IgD-negative memory B cell (primary cell): ENCODE measurements at regions not wholly inside any gene's neighbourhood (a gene's known extent, or its start where the extent isn't known, plus 50 kb on each side); places are given as distances from the start of the nearest gene placed in this dataset.

Experiments
- H3K27ac Mint-ChIP-seq, 3 donors: one replicate each; pipeline ENCODE4 v1.8.0; 2020 to 2022; ENCODE audit warnings: mild to moderate bottlenecking in 3 of 3, mixed read lengths in 3 of 3, moderate library complexity in 1 of 3
- H3K27me3 Mint-ChIP-seq: one replicate; pipeline ENCODE4 v1.8.0; 2021; ENCODE audit warnings: mixed read lengths
- H3K36me3 Mint-ChIP-seq: one replicate; pipeline ENCODE4 v1.8.0; 2020; ENCODE audit warnings: mild to moderate bottlenecking, mixed read lengths
- H3K4me1 Mint-ChIP-seq, 3 donors: one replicate each; pipeline ENCODE4 v1.8.0; 2020 to 2022; ENCODE audit warnings: mixed read lengths in 3 of 3, mild to moderate bottlenecking in 1 of 3
- H3K4me3 Mint-ChIP-seq, 4 donors: one replicate each; pipeline ENCODE4 v1.8.0; 2020 to 2022; ENCODE audit warnings: mild to moderate bottlenecking in 4 of 4, mixed read lengths in 4 of 4, moderate library complexity in 3 of 4
- H3K9me3 Mint-ChIP-seq, 3 donors: one replicate each; pipeline ENCODE4 v1.8.0; 2020 to 2021; ENCODE audit warnings: mixed read lengths in 3 of 3, mild to moderate bottlenecking in 1 of 3

DNA sequence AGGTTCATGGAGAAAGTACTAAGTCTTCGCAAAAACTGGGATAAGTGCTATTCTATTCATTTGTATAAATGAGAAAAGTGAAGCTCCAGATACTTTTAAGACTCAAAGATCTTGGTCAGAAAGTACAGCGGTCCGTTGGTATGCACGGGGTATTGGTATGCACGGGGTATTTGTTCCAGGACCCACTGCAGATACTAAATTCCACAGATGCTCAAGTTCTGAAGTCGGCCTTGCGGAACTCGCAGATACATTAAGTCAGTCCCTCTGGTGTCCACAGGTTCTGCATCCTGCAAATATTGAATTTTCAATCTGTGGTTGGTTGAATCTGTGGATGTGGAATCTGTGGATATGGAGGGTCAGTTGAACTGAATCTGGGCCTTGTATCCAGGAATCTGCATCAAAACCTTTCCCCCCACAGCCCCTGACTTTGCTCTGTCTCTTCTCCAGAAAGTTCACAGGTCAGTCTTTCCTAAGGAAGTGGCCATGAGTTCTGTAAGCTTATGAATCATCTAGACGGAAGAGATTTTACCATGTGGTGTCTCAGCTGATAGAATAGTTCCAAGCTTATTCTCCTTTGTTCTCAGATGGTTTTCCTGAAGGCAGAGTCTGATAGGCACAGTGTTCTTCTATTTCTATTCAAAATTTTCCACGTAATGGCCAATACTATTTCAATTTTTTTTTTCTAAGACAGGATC is 274.7 kb downstream of the NEDD1 start:
- Mint-ChIP-seq H3K4me1 (no peaks in the 10 kb centered on the region), H3K9me3 (peaks cover 0 to 3% (median 3%) of the 10 kb centered on the region in 3 donors), H3K4me3 (no peak overlapping the region), H3K36me3 (peaks cover 3% of the 10 kb centered on the region), H3K27ac (no peak overlapping the region), H3K27me3 (no peaks in the 10 kb centered on the region)

DNA sequence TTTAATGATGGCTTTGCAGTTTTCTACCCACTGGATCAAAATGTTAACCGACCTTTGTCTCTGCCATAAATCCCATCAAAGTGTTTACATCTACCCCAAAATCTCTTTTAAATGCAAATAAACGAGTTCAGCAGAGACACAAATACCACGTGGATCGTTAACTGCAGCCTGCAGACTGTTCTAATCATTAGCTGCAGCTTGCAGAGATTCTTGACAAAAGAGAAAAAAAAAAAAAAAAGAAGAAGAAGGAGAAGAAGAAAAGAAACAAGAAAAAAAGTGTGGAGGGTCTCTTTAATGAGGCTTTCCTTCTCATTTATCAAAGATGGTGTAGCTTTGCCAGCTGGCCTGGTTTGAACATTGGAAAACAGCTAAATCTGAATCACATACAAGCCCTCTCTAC is 275.7 kb downstream of the NEDD1 start:
- peaks cover 3% of the 10 kb centered on the region for H3K36me3 Mint-ChIP-seq
- H3K4me1 Mint-ChIP-seq: no peaks in the 10 kb centered on the region
- no peaks in the 10 kb centered on the region for H3K27me3 Mint-ChIP-seq
- H3K4me3 Mint-ChIP-seq: no peak overlapping the region
- H3K27ac Mint-ChIP-seq: no peak overlapping the region
- H3K9me3 Mint-ChIP-seq: peaks cover 0 to 9% (median 3%) of the 10 kb centered on the region in 3 donors

DNA sequence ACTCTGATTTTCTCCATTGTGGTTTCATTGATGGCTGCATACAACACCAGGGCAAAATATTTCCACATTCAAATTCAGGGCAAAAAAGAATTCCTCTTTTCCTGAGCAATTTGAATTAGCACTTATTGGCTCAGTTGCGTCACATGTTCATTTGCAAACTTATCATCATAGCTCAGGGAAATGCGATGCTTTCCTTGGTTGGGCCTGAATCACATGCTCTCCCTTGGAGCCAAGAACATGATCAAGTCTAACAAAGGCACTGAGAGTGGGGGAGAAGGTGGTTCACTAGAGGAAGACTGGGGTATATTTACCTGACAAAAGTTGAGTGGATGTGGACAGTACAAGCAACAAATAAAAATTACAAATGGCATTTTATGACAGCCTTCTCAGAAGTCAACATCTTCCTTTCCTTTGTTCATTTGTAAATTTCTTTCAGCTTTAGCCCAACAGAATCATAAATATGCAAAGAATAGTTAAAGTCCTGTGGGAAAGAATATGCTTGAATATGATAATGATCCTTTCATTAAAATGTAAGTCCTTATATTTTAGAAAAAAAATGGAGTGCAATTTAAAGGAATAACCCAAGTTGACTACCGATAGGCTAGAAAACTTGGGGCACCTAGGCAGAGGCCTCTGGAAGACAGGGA is 277.2 kb downstream of the NEDD1 start:
- Mint-ChIP-seq H3K4me1 (no peaks in the 10 kb centered on the region), H3K9me3 (peaks cover 0 to 9% (median 0%) of the 10 kb centered on the region in 3 donors), H3K27me3 (no peaks in the 10 kb centered on the region), H3K36me3 (peaks cover 3% of the 10 kb centered on the region), H3K4me3 (no peak overlapping the region), H3K27ac (no peak overlapping the region)

DNA sequence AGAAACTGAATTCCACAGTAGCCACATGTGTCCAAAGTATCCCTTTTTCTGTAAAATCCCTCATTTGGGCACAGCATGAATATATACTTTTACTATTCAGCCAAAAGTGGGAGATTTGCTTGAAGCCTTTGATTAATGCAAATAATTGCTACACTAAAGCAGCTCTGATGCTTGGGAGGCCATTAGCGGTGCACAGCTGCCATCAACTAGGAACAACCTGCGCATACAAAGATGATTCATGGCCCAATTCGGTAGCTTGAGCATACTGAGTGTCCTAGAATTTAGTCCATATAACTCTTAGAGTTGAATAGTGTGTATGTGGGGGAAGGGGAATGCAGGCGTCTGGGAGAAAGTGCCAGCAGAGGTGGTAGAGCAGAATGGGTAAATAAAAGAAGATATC is 277.0 kb upstream of the RMST start:
- H3K27ac Mint-ChIP-seq: no peak overlapping the region
- H3K4me3 Mint-ChIP-seq: no peak overlapping the region
- peaks cover 0 to 9% (median 0%) of the 10 kb centered on the region in 3 donors for H3K9me3 Mint-ChIP-seq
- H3K36me3 Mint-ChIP-seq: peaks cover 3% of the 10 kb centered on the region
- H3K4me1 Mint-ChIP-seq: no peaks in the 10 kb centered on the region
- H3K27me3 Mint-ChIP-seq: no peaks in the 10 kb centered on the region

DNA sequence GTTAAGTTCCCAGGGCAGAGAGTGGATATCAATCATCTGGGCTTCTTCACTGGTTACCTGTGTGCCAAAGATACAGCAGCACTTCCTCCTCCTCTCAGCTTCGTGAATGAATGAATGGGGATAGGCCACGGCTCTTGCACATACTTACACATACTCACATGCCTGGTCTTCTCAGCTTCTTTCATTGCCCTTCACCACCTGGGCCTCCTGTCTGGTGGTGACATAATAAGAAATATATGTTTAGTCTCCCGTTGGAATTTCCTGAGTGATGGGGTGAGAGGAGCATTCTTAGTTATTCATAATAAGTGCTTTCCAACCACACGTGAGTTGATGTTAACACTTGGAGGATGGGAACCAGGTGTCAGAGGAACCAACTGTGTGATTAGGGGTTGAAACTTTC is 268.1 kb upstream of the RMST start:
- Mint-ChIP-seq H3K4me3 (no peak overlapping the region), H3K36me3 (no peaks in the 10 kb centered on the region), H3K9me3 (peaks cover 0 to 10% (median 3%) of the 10 kb centered on the region in 3 donors), H3K4me1 (no peaks in the 10 kb centered on the region), H3K27ac (no peak overlapping the region), H3K27me3 (no peaks in the 10 kb centered on the region)

DNA sequence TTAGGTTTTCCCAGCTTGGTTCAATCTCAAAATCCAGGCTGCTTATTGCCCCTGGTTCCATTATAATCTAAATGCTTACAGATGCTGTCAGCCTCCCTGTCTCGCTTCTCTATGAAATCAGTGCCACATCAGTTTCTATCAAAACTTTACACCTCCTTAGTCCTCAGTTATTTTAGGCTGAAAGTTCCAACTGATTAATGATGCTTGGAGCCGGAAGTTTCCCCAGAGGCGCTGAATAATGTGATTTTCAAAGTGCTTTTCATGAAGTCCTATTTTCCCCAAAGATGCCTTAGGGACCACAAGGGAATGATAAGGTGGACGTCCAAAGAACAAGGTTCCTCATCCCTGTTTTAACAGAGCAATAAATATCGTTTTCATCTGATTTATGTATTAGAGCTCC is 262.4 kb upstream of the RMST start:
- H3K4me1 Mint-ChIP-seq: no peaks in the 10 kb centered on the region
- H3K4me3 Mint-ChIP-seq: no peak overlapping the region
- H3K27ac Mint-ChIP-seq: no peak overlapping the region
- H3K36me3 Mint-ChIP-seq: no peaks in the 10 kb centered on the region
- peaks cover 0 to 12% (median 0%) of the 10 kb centered on the region in 3 donors for H3K9me3 Mint-ChIP-seq
- H3K27me3 Mint-ChIP-seq: peaks cover 1% of the 10 kb centered on the region

DNA sequence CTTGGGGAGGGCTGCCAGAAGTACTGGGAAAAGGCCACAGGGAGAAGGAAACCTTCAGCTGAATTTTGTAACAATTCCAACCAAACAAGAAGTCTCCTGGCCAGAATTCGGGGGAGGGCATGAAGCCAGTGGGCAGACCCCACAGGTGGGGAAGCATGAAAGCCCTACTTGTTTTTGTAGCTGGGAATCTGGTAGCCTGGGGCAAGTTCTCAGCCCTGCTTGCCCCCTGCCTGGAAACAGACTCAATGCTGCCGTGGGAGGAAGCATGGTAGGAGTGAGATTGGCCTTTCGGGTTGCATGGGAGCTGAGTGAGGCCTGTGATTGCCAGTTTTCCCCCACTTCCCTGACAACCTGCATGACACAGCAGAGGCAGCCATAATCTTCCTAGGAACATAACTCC is 259.2 kb upstream of the RMST start:
- H3K4me3 Mint-ChIP-seq: no peak overlapping the region
- peaks cover 3% of the 10 kb centered on the region for H3K27me3 Mint-ChIP-seq
- peaks cover 0 to 11% (median 1%) of the 10 kb centered on the region in 3 donors for H3K9me3 Mint-ChIP-seq
- peaks cover 2% of the 10 kb centered on the region for H3K36me3 Mint-ChIP-seq
- H3K27ac Mint-ChIP-seq: no peak overlapping the region
- no peaks in the 10 kb centered on the region for H3K4me1 Mint-ChIP-seq

DNA sequence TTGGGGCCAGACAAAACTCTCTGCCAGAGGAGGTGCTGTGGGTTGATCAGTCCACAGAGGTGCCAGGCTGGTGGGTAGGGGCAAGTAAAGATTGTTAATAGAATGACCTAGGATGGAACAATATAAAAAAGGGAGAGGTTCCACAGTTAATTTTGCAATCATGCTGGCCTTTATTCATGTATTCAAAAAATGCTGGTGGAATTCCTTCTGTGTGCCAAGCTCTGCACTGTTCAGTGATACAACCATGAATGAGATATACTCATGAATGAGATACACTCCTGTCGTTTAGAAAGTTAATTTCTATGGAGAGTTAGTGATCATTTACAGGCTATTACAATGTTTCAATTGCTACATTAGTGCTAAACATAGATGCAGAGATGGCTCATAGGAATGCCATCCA is 252.6 kb upstream of the RMST start:
- H3K27ac Mint-ChIP-seq: no peak overlapping the region
- H3K36me3 Mint-ChIP-seq: peaks cover 2% of the 10 kb centered on the region
- H3K27me3 Mint-ChIP-seq: peaks cover 2% of the 10 kb centered on the region
- H3K4me3 Mint-ChIP-seq: no peak overlapping the region
- H3K4me1 Mint-ChIP-seq: no peaks in the 10 kb centered on the region
- H3K9me3 Mint-ChIP-seq: peaks cover 1 to 4% (median 4%) of the 10 kb centered on the region in 3 donors

DNA sequence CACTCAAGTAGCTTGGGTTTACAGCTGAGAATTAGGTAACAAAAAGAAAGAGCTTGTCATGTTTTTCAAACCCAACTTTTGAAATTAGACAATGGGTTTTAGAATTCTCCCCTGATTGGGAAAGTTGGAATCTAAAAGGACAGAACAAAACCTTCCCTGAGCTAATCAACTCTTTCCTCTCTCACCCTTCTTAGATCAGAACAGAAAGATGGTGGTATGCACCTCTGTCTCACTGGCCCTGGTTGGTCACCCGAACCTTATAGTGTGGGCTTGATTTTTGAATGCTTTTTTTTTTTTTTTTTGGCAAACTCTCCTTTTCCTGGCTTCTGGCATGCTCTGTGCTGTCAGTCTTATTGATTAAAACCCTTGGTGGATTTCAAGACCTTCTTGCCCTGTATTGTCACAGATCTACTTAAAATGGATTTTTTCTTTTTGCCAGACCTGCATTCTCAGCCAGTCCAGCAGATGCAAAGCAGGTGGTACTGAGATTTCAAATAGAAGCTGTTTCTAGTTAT is 251.1 kb upstream of the RMST start:
- no peaks in the 10 kb centered on the region for H3K4me1 Mint-ChIP-seq
- H3K4me3 Mint-ChIP-seq: peak overlapping the region in 1 of 4 donors; percentile 37
- no peaks in the 10 kb centered on the region for H3K36me3 Mint-ChIP-seq
- H3K27me3 Mint-ChIP-seq: no peaks in the 10 kb centered on the region
- no peak overlapping the region for H3K27ac Mint-ChIP-seq
- peaks cover 1 to 4% (median 4%) of the 10 kb centered on the region in 3 donors for H3K9me3 Mint-ChIP-seq

DNA sequence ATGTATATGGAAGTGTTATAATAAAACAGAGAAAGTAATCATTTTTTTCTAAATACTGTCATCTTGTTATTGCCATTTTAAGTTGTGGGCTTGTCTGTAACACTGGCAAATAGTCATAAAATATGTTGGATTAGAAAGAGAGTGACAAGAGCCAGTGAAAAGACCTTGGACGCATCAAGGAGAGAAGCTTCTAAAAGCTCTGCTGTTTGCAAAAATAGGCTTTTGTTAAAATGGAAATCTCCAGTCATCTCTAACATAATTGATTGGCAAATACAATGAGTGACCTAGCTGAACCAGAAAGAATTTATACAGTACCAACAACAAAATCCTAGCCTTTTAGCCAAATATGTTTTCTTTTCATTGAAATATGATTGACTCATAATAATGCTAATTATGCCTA is 245.8 kb upstream of the RMST start:
- peaks cover 3% of the 10 kb centered on the region for H3K27me3 Mint-ChIP-seq
- peaks cover 0 to 4% (median 2%) of the 10 kb centered on the region in 3 donors for H3K9me3 Mint-ChIP-seq
- H3K36me3 Mint-ChIP-seq: no peaks in the 10 kb centered on the region
- H3K4me3 Mint-ChIP-seq: no peak overlapping the region
- no peak overlapping the region for H3K27ac Mint-ChIP-seq
- no peaks in the 10 kb centered on the region for H3K4me1 Mint-ChIP-seq

DNA sequence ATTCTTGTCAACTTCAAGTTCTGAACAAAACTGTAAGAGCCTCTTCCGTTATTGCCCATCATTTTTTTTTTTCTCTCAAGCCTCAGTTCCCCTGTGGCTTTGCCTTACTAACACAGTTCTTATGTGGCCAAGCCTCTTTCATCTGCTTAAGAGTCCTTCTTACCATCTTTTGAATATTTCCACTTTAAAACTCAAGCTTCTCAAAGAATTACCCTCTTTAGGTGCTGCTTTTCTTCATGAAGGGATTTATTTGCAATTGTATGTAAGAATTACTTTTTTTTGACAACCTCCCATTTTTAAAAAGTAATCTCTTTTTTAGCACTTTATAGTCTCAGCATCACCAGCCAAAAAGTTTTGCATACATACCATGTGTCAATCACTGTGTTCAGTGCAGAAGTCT is 240.2 kb upstream of the RMST start:
- H3K27me3 Mint-ChIP-seq: peaks cover 3% of the 10 kb centered on the region
- H3K36me3 Mint-ChIP-seq: no peaks in the 10 kb centered on the region
- H3K27ac Mint-ChIP-seq: no peak overlapping the region
- peaks cover 0 to 8% (median 0%) of the 10 kb centered on the region in 3 donors for H3K4me1 Mint-ChIP-seq
- no peak overlapping the region for H3K4me3 Mint-ChIP-seq
- H3K9me3 Mint-ChIP-seq: peaks cover 0 to 2% (median 0%) of the 10 kb centered on the region in 3 donors

DNA sequence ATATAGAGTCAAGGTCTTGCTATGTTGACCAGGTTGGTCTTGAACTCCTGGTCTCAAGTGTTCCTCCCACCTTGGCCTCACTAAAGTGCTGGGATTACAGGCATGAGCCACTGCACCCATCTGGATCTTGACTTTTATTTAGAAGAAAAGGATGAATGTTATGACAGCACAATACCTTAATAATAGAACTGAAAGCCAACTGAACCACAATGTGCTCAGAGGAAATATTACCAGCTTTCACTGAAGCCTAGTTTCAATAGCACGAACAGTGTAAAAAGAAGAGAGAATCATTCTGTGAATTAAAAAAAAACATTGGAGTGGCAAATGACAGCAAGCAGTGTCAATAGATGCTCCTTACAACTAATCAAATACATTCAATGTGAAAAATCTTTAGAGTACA is 239.2 kb upstream of the RMST start:
- Mint-ChIP-seq H3K36me3 (no peaks in the 10 kb centered on the region), H3K4me3 (no peak overlapping the region), H3K9me3 (peaks cover 0 to 4% (median 0%) of the 10 kb centered on the region in 3 donors), H3K27ac (no peak overlapping the region), H3K27me3 (peaks cover 3% of the 10 kb centered on the region), H3K4me1 (peaks cover 0 to 8% (median 0%) of the 10 kb centered on the region in 3 donors)

DNA sequence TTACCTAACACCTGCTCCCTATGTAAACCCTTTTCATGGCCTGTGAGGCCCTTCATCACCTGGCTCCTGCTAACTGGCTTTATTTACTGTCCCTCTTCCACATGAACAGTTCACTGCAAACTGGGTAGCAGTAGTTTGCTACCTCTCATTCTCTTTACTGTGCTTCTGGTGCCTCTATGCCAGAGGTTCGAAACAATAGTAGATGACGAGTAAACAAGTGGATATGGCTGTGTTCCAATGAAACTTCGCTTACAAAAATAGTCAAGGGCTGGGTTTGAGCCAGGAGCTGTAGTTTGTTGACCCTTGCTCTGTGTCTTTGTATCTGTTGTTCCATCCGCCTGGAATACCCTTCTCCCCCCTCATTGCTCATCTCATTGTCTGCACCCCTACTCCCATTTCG is 233.6 kb upstream of the RMST start:
- Mint-ChIP-seq H3K27ac (no peak overlapping the region), H3K4me1 (peaks cover 0 to under 1% (median 0%) of the 10 kb centered on the region in 3 donors)

DNA sequence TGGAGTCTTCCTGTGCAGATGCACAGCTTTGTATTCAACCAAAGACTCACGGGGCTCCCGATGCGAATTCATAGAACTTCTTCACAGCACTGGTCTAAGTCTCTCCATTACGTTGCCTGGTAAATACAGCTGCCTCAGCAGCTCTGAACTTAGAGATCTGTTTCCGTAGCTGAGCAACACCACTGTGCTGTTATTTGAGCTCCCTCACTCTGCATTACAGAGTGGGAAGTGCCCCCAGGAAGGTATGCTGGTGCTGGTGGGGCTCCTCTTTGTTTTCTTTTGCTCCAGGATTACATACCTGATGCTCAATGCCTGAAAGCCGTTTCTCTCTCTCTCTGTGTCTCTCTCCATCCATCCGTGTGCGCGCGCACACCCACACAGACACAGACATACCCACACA is 227.5 kb upstream of the RMST start:
- H3K27ac Mint-ChIP-seq: no peak overlapping the region
- no peaks in the 10 kb centered on the region for H3K4me1 Mint-ChIP-seq
- no peaks in the 10 kb centered on the region for H3K36me3 Mint-ChIP-seq
- H3K9me3 Mint-ChIP-seq: peaks cover 0 to 2% (median 0%) of the 10 kb centered on the region in 3 donors
- no peak overlapping the region for H3K4me3 Mint-ChIP-seq
- H3K27me3 Mint-ChIP-seq: peaks cover 1% of the 10 kb centered on the region

More for the DNA sequence above, 233.6 kb upstream of the RMST start:
- no peaks in the 10 kb centered on the region for H3K36me3 Mint-ChIP-seq
- H3K9me3 Mint-ChIP-seq: peaks cover 0 to 2% (median 2%) of the 10 kb centered on the region in 3 donors
- no peak overlapping the region for H3K4me3 Mint-ChIP-seq
- peaks cover 1% of the 10 kb centered on the region for H3K27me3 Mint-ChIP-seq

DNA sequence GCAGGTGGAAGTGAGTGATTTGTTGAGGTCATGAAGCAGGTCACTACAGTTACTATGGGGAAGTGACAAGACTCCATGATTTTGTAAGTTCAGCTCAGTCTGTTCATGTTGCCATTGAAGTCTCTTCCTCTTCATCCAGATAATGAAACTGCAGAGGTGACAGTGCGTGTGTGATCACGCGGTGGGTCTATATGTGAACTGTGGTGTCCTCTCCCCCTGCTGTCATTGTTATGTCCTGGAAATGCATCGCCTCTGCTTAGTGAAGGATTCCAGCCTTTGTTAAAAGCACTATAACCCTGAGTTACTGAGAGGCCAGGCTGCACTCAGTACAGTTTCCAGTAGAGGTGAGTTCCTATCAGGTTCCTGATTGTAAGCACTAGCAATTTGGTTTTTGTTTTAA is 216.2 kb upstream of the RMST start:
- Mint-ChIP-seq H3K27ac (no peak overlapping the region), H3K36me3 (no peaks in the 10 kb centered on the region), H3K9me3 (peaks cover 0 to 4% (median 1%) of the 10 kb centered on the region in 3 donors), H3K27me3 (peaks cover 7% of the 10 kb centered on the region), H3K4me1 (no peaks in the 10 kb centered on the region), H3K4me3 (no peak overlapping the region)

DNA sequence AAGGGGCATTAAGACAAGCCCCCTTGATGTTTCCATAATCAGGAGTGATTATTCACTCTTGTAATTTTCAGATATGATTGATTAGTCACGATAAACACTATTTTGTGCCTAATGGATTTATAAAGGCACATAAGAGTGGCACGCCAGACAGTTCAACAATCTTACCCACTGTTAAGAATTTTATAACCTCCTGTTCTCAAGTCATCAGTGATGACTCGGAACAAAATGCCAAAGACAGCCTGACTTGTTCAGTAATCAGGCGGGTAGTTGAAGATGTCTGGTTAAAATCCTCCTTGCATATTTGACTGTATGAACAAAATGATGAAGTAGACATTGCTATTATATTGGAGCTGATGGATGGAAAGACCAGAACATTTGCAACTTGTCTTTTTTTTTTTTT is 212.1 kb upstream of the RMST start:
- Mint-ChIP-seq H3K4me3 (no peak overlapping the region), H3K36me3 (no peaks in the 10 kb centered on the region), H3K9me3 (no peaks in the 10 kb centered on the region)

More for the DNA sequence above, 212.1 kb upstream of the RMST start:
- Mint-ChIP-seq H3K27me3 (peaks cover 5% of the 10 kb centered on the region), H3K27ac (no peak overlapping the region), H3K4me1 (no peaks in the 10 kb centered on the region)
